HG03342 (cell line): ENCODE measurements at regions not wholly inside any gene's neighbourhood (a gene's known extent, or its start where the extent isn't known, plus 50 kb on each side); places are given as distances from the start of the nearest gene placed in this dataset.
"Not testable (repeated sequence)": the region's sequence is repeated elsewhere in the genome, so short reads cannot be mapped to it uniquely, and the experiment has no call there.

Experiments used
- ATAC-seq: cut with Tn5 transposase; IDR thresholded peaks from one replicate; pipeline ENCODE4 v1.9.1; 2021; ENCODE audit warnings: mild to moderate bottlenecking, moderate library complexity; ENCODE audit not compliant: unreplicated experiment

GRCh38 chr15:38930851-38931572 lies 366.4 kb upstream of the RASGRP1 start:
- ATAC-seq: no peak

GRCh38 chr15:38941399-38941953 lies 376.9 kb upstream of the RASGRP1 start:
- no peak for ATAC-seq

- ATAC-seq: no peak
These were observed 379.9 kb upstream of the RASGRP1 start for GRCh38 chr15:38944536-38944935.

- no peak for ATAC-seq
These were observed 381.1 kb upstream of the RASGRP1 start for GRCh38 chr15:38945551-38946298.

GRCh38 chr15:38954090-38954489 lies 389.5 kb upstream of the RASGRP1 start:
- ATAC-seq: no peak

GRCh38 chr15:38961456-38961855 lies 396.8 kb upstream of the RASGRP1 start:
- no peak for ATAC-seq

- no peak for ATAC-seq
These were observed 397.3 kb upstream of the RASGRP1 start for GRCh38 chr15:38961931-38962330.

GRCh38 chr15:38972831-38973230 lies 408.2 kb upstream of the RASGRP1 start:
- no peak for ATAC-seq

- no peak for ATAC-seq
These were observed 410.8 kb upstream of the RASGRP1 start for GRCh38 chr15:38975282-38975990.

- ATAC-seq: no peak
These were observed 426.5 kb upstream of the RASGRP1 start for GRCh38 chr15:38991126-38991525.

GRCh38 chr15:38991701-38992100 lies 427.1 kb upstream of the RASGRP1 start:
- ATAC-seq: no peak

GRCh38 chr15:38992506-38992905 lies 427.9 kb upstream of the RASGRP1 start:
- ATAC-seq: no peak

- no peak for ATAC-seq
These were observed 428.3 kb upstream of the RASGRP1 start for GRCh38 chr15:38992930-38993329.

GRCh38 chr15:38994310-38994709 lies 429.7 kb upstream of the RASGRP1 start:
- ATAC-seq: no peak

- no peak for ATAC-seq
These were observed 431.6 kb upstream of the RASGRP1 start for GRCh38 chr15:38996111-38996631.

- no peak for ATAC-seq
These were observed 433.2 kb upstream of the RASGRP1 start for GRCh38 chr15:38997841-38998240.

GRCh38 chr15:39000008-39000734 lies 435.6 kb upstream of the RASGRP1 start:
- ATAC-seq: no peak

- ATAC-seq: no peak
These were observed 445.1 kb upstream of the RASGRP1 start for GRCh38 chr15:39009740-39010139.

- ATAC-seq: not testable (repeated sequence)
These were observed 446.5 kb upstream of the RASGRP1 start for GRCh38 chr15:39011066-39011465.

GRCh38 chr15:39013262-39013661 lies 448.6 kb upstream of the RASGRP1 start:
- no peak for ATAC-seq

- no peak for ATAC-seq
These were observed 450.1 kb upstream of the RASGRP1 start for GRCh38 chr15:39014682-39015081.
